ENCODE measurements at regions not wholly inside any gene's neighbourhood (a gene's known extent, or its start where the extent isn't known, plus 50 kb on each side); places are given as distances from the start of the nearest gene placed in this dataset.

- in situ Hi-C loops (cut with MboI; ENCODE audit: low sequenced_read_pairs), result loop anchor here (25.0 kb wide), 1 partner anchor 565 kb away; no protein-coding TSS in a partner anchor
These were observed 49.9 kb upstream of the PTPRO start for GRCh38 chr12:15272376-15272775.
